H1 (cell line): ENCODE measurements at regions not wholly inside any gene's neighbourhood (a gene's known extent, or its start where the extent isn't known, plus 50 kb on each side); places are given as distances from the start of the nearest gene placed in this dataset.
"Not testable (repeated sequence)": the region's sequence is repeated elsewhere in the genome, so short reads cannot be mapped to it uniquely, and the experiment has no call there.

ENCODE experiments used
- CTCF ChIA-PET: fragments of 300-600 bp; sonication (Branson Sonifier 250); formaldehyde crosslinking; loops from one replicate; lab custom pipeline; 2021; ENCODE audit not compliant: partially characterized antibody; lab: Charles Lee
- POLR2A ChIA-PET: fragments of 300-600 bp; sonication (Branson Sonifier 250); formaldehyde crosslinking; loops from one replicate; lab custom pipeline; 2021; ENCODE audit warnings: inconsistent platforms; ENCODE audit not compliant: partially characterized antibody; lab: Charles Lee
- DNase-seq, 2 experiments: peaks; one replicate each; pipeline versions ENCODE4 v3.0.0 to v3.0.0-alpha.2; 2010 to 2022; ENCODE audit warnings: low spot score in 2 of 2, low read depth in 1 of 2, mixed read lengths in 1 of 2
- FAIRE-seq: peaks from 2 replicates; lab custom pipeline; 2011; peaks lifted over from hg19 to GRCh38; lab: Jason Lieb, UNC
- H2AFZ ChIP-seq: 2 replicates; pipeline ENCODE4 v1.8.1; 2012; ENCODE audit warnings: low read length, inconsistent platforms
- H2AK5ac ChIP-seq: 2 replicates; pipeline ENCODE4 v1.6.1; 2013; ENCODE audit warnings: low read depth, low read length
- H2BK120ac ChIP-seq: replicated peaks from 2 replicates; pipeline ENCODE3; 2013; ENCODE audit warnings: low read depth, low read length, inconsistent platforms
- H2BK12ac ChIP-seq: 2 replicates; pipeline ENCODE4 v1.6.1; 2013; ENCODE audit warnings: low read depth, low read length
- H2BK15ac ChIP-seq: 2 replicates; pipeline ENCODE4 v1.6.1; 2013; ENCODE audit warnings: low read length
- H2BK20ac ChIP-seq: 2 replicates; pipeline ENCODE4 v1.6.1; 2013; ENCODE audit warnings: low read length
- H2BK5ac ChIP-seq: 2 replicates; pipeline ENCODE4 v1.6.1; 2013; ENCODE audit warnings: low read depth, low read length
- H3K14ac ChIP-seq: 2 replicates; pipeline ENCODE4 v1.6.1; 2013; ENCODE audit warnings: inconsistent platforms; ENCODE audit not compliant: insufficient read length
- H3K18ac ChIP-seq: 2 replicates; pipeline ENCODE4 v1.6.1; 2013; ENCODE audit warnings: low read length; ENCODE audit errors: extremely low read depth
- H3K23ac ChIP-seq: 2 replicates; pipeline ENCODE4 v1.6.1; 2013; ENCODE audit warnings: inconsistent platforms; ENCODE audit not compliant: insufficient read length
- H3K23me2 ChIP-seq: 2 replicates; pipeline ENCODE4 v1.6.1; 2013; ENCODE audit warnings: low read depth, low read length
- H3K27ac ChIP-seq: 2 replicates; pipeline ENCODE4 v1.6.1; 2011; ENCODE audit warnings: low read depth, low read length, inconsistent platforms
- H3K27me3 ChIP-seq, 4 experiments: replicated peaks in 1 of 4; 1 replicate in 1 of 4; 2 replicates in 3 of 4; pipeline versions ENCODE4 v1.6.1 to v1.8.1; 2011 to 2013; ENCODE audit warnings: low read length in 3 of 4, mild to moderate bottlenecking in 3 of 4, inconsistent platforms in 2 of 4, mixed read lengths in 2 of 4, moderate library complexity in 1 of 4; ENCODE audit not compliant: control insufficient read depth in 3 of 4, insufficient read depth in 3 of 4; ENCODE audit errors: extremely low read depth in 1 of 4
- H3K36me3 ChIP-seq, 4 experiments: 2 replicates each; pipeline versions ENCODE4 v1.6.1 to v1.8.1; 2011 to 2013; ENCODE audit warnings: mild to moderate bottlenecking in 4 of 4, low read length in 3 of 4, moderate library complexity in 2 of 4, control low read depth in 1 of 4, inconsistent platforms in 1 of 4; ENCODE audit not compliant: insufficient read depth in 4 of 4, control insufficient read depth in 2 of 4
- H3K4ac ChIP-seq: replicated peaks from 2 replicates; pipeline ENCODE3; 2013; ENCODE audit warnings: low read length, low read depth, mixed read lengths, inconsistent platforms; ENCODE audit not compliant: insufficient read length
- H3K4me1 ChIP-seq, 4 experiments: replicated peaks in 1 of 4; 1 replicate in 1 of 4; 2 replicates in 3 of 4; pipeline versions ENCODE4 v1.6.1 to v1.8.1; 2011 to 2013; ENCODE audit warnings: low read length in 3 of 4, inconsistent platforms in 2 of 4, mixed read lengths in 1 of 4; ENCODE audit not compliant: insufficient read depth in 4 of 4, control insufficient read depth in 3 of 4
- H3K4me2 ChIP-seq, 2 experiments: 2 replicates each; pipeline versions ENCODE4 v1.6.1 to v1.8.1; 2011 to 2013; ENCODE audit warnings: low read depth in 2 of 2, low read length in 2 of 2, control low read depth in 1 of 2, inconsistent platforms in 1 of 2, mild to moderate bottlenecking in 1 of 2; ENCODE audit not compliant: insufficient read depth in 1 of 2
- H3K4me3 ChIP-seq, 4 experiments: fragments of 200-600, 300-600 bp in 1 of 4; sonication (generic), shearing (Covaris generic), sonication (Bioruptor Twin) in 1 of 4; 2 replicates each; pipeline versions ENCODE4 v1.5.1 to v1.8.1; 2011 to 2016; ENCODE audit warnings: low read length in 4 of 4, low read depth in 3 of 4, control low read depth in 2 of 4, inconsistent platforms in 2 of 4, mild to moderate bottlenecking in 2 of 4, mixed read lengths in 1 of 4, moderate library complexity in 1 of 4; ENCODE audit not compliant: insufficient read depth in 2 of 4; ENCODE audit errors: extremely low read depth in 1 of 4
- H3K56ac ChIP-seq: replicated peaks from 2 replicates; pipeline ENCODE3; 2013; ENCODE audit warnings: low read depth, mild to moderate bottlenecking, mixed read lengths, low read length, inconsistent platforms; ENCODE audit not compliant: insufficient read length
- H3K79me1 ChIP-seq: 2 replicates; pipeline ENCODE4 v1.6.1; 2013; ENCODE audit warnings: low read depth, low read length, control low read depth
- H3K79me2 ChIP-seq, 2 experiments: 2 replicates each; pipeline versions ENCODE4 v1.6.1 to v1.8.1; 2012 to 2013; ENCODE audit warnings: low read length in 2 of 2, mild to moderate bottlenecking in 2 of 2, inconsistent platforms in 1 of 2; ENCODE audit not compliant: insufficient read depth in 2 of 2, control insufficient read depth in 1 of 2
- H3K9ac ChIP-seq, 4 experiments: replicated peaks in 1 of 4; 1 replicate in 1 of 4; 2 replicates in 3 of 4; pipeline versions ENCODE4 v1.6.1 to v1.8.1; 2011 to 2013; ENCODE audit warnings: low read depth in 3 of 4, low read length in 3 of 4, control low read depth in 2 of 4, mild to moderate bottlenecking in 2 of 4, moderate library complexity in 2 of 4, inconsistent platforms in 1 of 4; ENCODE audit errors: extremely low read depth in 1 of 4
- H3K9me3 ChIP-seq, 2 experiments: 2 replicates each; pipeline versions ENCODE4 v1.6.1 to v1.8.1; 2012 to 2013; ENCODE audit warnings: mild to moderate bottlenecking in 2 of 2, moderate library complexity in 2 of 2, control low read depth in 1 of 2, inconsistent platforms in 1 of 2, low read depth in 1 of 2, low read length in 1 of 2, mixed read lengths in 1 of 2; ENCODE audit not compliant: insufficient read depth in 2 of 2
- H4K20me1 ChIP-seq, 2 experiments: replicated peaks in 1 of 2; 2 replicates each; pipeline versions ENCODE3 to v1.8.1; 2011 to 2013; ENCODE audit warnings: inconsistent platforms in 2 of 2, low read length in 2 of 2, mild to moderate bottlenecking in 1 of 2; ENCODE audit not compliant: insufficient read depth in 2 of 2, control insufficient read depth in 1 of 2
- H4K5ac ChIP-seq: 2 replicates; pipeline ENCODE4 v1.6.1; 2013; ENCODE audit warnings: low read length, low read depth, mixed read lengths, inconsistent platforms; ENCODE audit not compliant: insufficient read length
- H4K8ac ChIP-seq: 2 replicates; pipeline ENCODE4 v1.8.0; 2013; ENCODE audit warnings: mild to moderate bottlenecking, moderate library complexity, low read length, inconsistent platforms; ENCODE audit not compliant: insufficient read depth; ENCODE audit errors: extremely low read depth
- H4K91ac ChIP-seq: replicated peaks from 2 replicates; pipeline ENCODE3; 2013; ENCODE audit warnings: low read length, mixed read lengths, inconsistent platforms; ENCODE audit not compliant: insufficient read length
- BRCA1 ChIP-seq: IDR thresholded peaks from 2 replicates; pipeline ENCODE4 v1.6.1; 2012; ENCODE audit warnings: low read depth, low read length, improper control_type of control experiment
- WGBS, 2 experiments: shearing (Covaris generic) in 1 of 2; methylation state at CpG; one replicate each; pipeline versions ENCODE4 v1.1.6 to v1.1.7; 2013 to 2015; ENCODE audit warnings: low lambda C conversion rate in 2 of 2, mixed read lengths in 2 of 2, inconsistent platforms in 1 of 2, low coverage in 1 of 2, missing lambda C conversion rate in 1 of 2; ENCODE audit not compliant: insufficient replicate concordance in 2 of 2, insufficient coverage in 1 of 2, insufficient read length in 1 of 2; ENCODE audit errors: extremely low coverage in 1 of 2, missing lambda C conversion rate in 1 of 2; 5-methylcytosine and 5-hydroxymethylcytosine counted together

DNA sequence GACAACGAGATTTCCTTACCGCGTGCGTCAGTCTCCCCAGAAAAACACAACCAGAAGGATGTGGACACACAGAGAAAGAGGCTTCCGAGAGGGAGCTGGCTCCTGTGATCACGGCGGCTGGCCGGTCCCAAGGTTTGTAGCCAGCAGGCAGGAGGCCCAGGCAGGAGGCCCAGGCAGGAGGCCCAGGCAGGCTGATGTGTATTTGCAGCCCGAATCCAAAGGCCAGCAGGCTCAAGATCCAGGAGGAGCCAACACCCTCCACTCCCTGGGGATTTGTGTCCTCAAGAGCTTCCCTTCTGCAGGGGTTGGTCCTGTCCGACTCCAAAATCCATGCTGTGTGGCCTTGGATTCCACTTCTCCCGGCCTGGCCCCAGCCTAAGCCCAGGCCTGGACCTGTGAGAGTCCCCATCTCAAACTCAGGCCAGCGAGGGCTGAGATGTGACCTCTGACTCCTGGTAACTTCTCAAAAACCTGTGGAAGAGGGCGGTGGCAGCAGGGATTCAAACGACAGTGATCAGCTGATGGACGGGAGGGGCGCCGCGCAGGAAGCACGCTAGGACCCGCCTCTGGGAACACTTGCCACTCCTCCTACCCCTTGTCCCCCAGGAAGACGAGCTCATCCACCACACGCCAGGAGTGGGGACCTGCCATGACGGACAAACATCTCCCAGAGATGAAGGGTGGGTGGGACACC lies 75.0 kb upstream of the PPP1R26 start:
- Histone ChIP-seq H3K14ac (no peak overlapping the region), H4K8ac (no peak overlapping the region; the same call in 1 of the 2 replicates), H4K20me1 (no peaks in the 10 kb centered on the region), H3K36me3 (no peaks in the 10 kb centered on the region), H2AK5ac (no peak overlapping the region), H3K4me1 (no peaks in the 10 kb centered on the region), H3K4me3 (no peak overlapping the region), H3K9ac (no peak overlapping the region), H3K9me3 (no peaks in the 10 kb centered on the region), H3K79me2 (no peaks in the 10 kb centered on the region), H3K27me3 (no peaks in the 10 kb centered on the region), H3K23ac (no peak overlapping the region), H3K79me1 (no peaks in the 10 kb centered on the region), H3K18ac (no peak overlapping the region), H3K23me2 (no peaks in the 10 kb centered on the region), H3K27ac (no peak overlapping the region), H4K91ac (no peak overlapping the region), H2BK15ac (no peak overlapping the region), H2BK5ac (no peak overlapping the region), H2AFZ (no peak overlapping the region), H3K56ac (no peak overlapping the region), H2BK12ac (no peak overlapping the region), H4K5ac (no peak overlapping the region), H3K4ac (no peak overlapping the region), H2BK120ac (no peak overlapping the region), H3K4me2 (no peak overlapping the region), H2BK20ac (no peak overlapping the region)
- DNase-seq, result no peak
- TF ChIP-seq BRCA1, result no peak
- WGBS, 2 experiments, result 91% methylated on average over 22 of the region's 23 CpGs; no CpG with 5 or more reads in 1 of the 2 experiments
- ChIA-PET CTCF (interaction anchor here (1.2 to 1.6 kb wide), 3 partner anchors 9 to 318 kb away, joined by 3 to 5 read pairs (median 4); no protein-coding TSS in a partner anchor), POLR2A (no interaction called here)
- FAIRE-seq, result no peak

DNA sequence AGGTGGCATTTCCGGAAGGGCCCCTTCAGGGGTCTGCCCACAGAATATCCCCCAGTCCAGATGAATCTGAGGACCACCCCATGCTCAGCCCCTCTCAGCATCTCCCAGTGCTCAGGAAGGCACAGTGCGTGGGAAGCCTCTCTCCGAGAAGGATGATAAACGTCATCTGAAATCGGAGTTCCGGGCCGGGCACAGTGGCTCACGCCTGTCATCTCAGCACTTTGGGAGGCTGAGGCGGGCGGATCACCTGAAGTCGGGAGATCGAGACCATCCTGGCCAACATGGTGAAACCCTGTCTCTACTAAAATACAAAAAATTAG lies 74.5 kb upstream of the PPP1R26 start:
- H4K5ac ChIP-seq, H3K9ac ChIP-seq, H2BK12ac ChIP-seq, H2AK5ac ChIP-seq, H3K79me1 ChIP-seq, H3K4me3 ChIP-seq, H3K27me3 ChIP-seq, H3K23ac ChIP-seq, H2BK5ac ChIP-seq, H3K27ac ChIP-seq, H3K4me1 ChIP-seq, H3K9me3 ChIP-seq, FAIRE-seq, H4K20me1 ChIP-seq, H2AFZ ChIP-seq, POLR2A ChIA-PET, H3K56ac ChIP-seq, H3K14ac ChIP-seq, H3K4ac ChIP-seq, DNase-seq, H2BK15ac ChIP-seq, H4K8ac ChIP-seq, H2BK20ac ChIP-seq, H4K91ac ChIP-seq, H2BK120ac ChIP-seq, H3K79me2 ChIP-seq, H3K36me3 ChIP-seq, H3K18ac ChIP-seq, H3K23me2 ChIP-seq, H3K4me2 ChIP-seq: not testable (repeated sequence)
- 93% methylated on average over 12 of the region's 12 CpGs; no CpG with 5 or more reads in 1 of the 2 experiments for WGBS, 2 experiments
- CTCF ChIA-PET, result interaction anchor here (1.2 to 1.6 kb wide), 3 partner anchors 8 to 319 kb away, joined by 3 to 5 read pairs (median 4); no protein-coding TSS in a partner anchor
